ENCODE measurements at regions not wholly inside any gene's neighbourhood (a gene's known extent, or its start where the extent isn't known, plus 50 kb on each side); places are given as distances from the start of the nearest gene placed in this dataset.

DNA sequence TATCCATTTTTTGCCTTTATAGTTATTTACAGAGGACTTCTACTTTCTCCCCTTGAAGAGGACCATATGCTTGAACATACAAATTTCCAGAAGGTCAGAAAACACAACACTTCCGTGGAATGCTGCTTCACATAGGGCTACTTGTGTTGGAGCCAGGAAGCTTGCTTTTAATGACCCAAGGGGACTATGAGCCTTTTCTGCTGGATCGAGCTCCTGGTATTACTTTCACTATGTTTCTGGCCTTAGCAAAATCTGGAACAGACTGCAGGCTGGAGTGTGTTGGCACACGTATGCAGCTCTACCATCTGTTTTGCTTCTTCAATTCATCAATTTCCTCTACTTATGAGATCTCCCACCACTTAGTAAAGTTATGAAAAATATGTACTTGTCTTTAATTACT, 69.3 kb upstream of the CBLB start:
- no peak for TF ChIP-seq CTCF (conservative IDR thresholded peaks at IDR 0.05; ENCODE audit: low read length)
- no peak for TF ChIP-seq EZH2phosphoT487 (IDR thresholded peaks at IDR 0.05; ENCODE audit: borderline replicate concordance)
